IMR-90 (cell line): ENCODE measurements at regions not wholly inside any gene's neighbourhood (a gene's known extent, or its start where the extent isn't known, plus 50 kb on each side); places are given as distances from the start of the nearest gene placed in this dataset.

Experiments used
- ATAC-seq: fragments of 200-7000 bp; cut with Tn5 transposase; 2 replicates; pipeline ENCODE4 v1.9.1; 2020; ENCODE audit warnings: low read depth, mild to moderate bottlenecking, moderate library complexity
- BruUV-seq: library from RNA; stranded (reverse); fragments of 400-500 nt; replicated peaks from 2 replicates; lab custom pipeline; 2021; lab: Mats Ljungman, UMichigan
- CTCF ChIA-PET: fragments of 300-600 bp; formaldehyde crosslinking; extraction: SDS; loops from one replicate; lab custom pipeline; 2021; ENCODE audit warnings: antibody characterized with exemption; lab: Yijun Ruan, JAX
- POLR2A ChIA-PET: fragments of 300-600 bp; sonication (Branson Sonifier 250); formaldehyde crosslinking; loops from one replicate; lab custom pipeline; 2022; ENCODE audit warnings: antibody characterized with exemption; ENCODE audit not compliant: unreplicated experiment; lab: Charles Lee
- DNase-seq: peaks from one replicate; pipeline ENCODE4 v3.0.0; 2013
- H2AFZ ChIP-seq: replicated peaks from 2 replicates; pipeline ENCODE3; 2013; ENCODE audit warnings: low read length, mild to moderate bottlenecking; ENCODE audit not compliant: poor library complexity
- H2AK5ac ChIP-seq: 2 replicates; pipeline ENCODE4 v1.6.1; 2013; ENCODE audit warnings: low read depth, low read length, inconsistent platforms
- H2AK9ac ChIP-seq: replicated peaks from 2 replicates; pipeline ENCODE3; 2013; ENCODE audit warnings: mild to moderate bottlenecking, low read depth, low read length, moderate library complexity; ENCODE audit not compliant: poor library complexity
- H2BK120ac ChIP-seq: 2 replicates; pipeline ENCODE4 v1.6.1; 2013; ENCODE audit warnings: low read depth, low read length, inconsistent platforms
- H2BK15ac ChIP-seq: 3 replicates; pipeline ENCODE4 v1.6.1; 2013; ENCODE audit warnings: low read depth, low read length, inconsistent platforms
- H2BK20ac ChIP-seq: 2 replicates; pipeline ENCODE4 v1.6.1; 2013; ENCODE audit warnings: low read depth, mild to moderate bottlenecking, inconsistent platforms, low read length, moderate library complexity
- H2BK5ac ChIP-seq: 2 replicates; pipeline ENCODE4 v1.6.1; 2013; ENCODE audit warnings: mild to moderate bottlenecking, low read depth, low read length, inconsistent platforms; ENCODE audit not compliant: poor library complexity, severe bottlenecking
- H3K14ac ChIP-seq: replicated peaks from 2 replicates; pipeline ENCODE4 v1.6.1; 2013; ENCODE audit warnings: low read depth, low read length, inconsistent platforms
- H3K18ac ChIP-seq: 2 replicates; pipeline ENCODE4 v1.6.1; 2013; ENCODE audit warnings: low read depth, low read length, control low read depth
- H3K23ac ChIP-seq: 2 replicates; pipeline ENCODE4 v1.6.1; 2013; ENCODE audit warnings: low read depth, low read length, inconsistent platforms
- H3K27ac ChIP-seq: 2 replicates; pipeline ENCODE4 v1.5.1; 2013; ENCODE audit warnings: mild to moderate bottlenecking, control low read depth, low read length; ENCODE audit not compliant: insufficient read depth
- H3K27me3 ChIP-seq: 2 replicates; pipeline ENCODE4 v1.6.1; 2013; ENCODE audit warnings: low read length; ENCODE audit not compliant: control insufficient read depth, insufficient read depth
- H3K36me3 ChIP-seq: 2 replicates; pipeline ENCODE4 v1.6.1; 2013; ENCODE audit warnings: low read length, mixed read lengths; ENCODE audit not compliant: control insufficient read depth, insufficient read depth
- H3K4ac ChIP-seq: 2 replicates; pipeline ENCODE4 v1.6.1; 2013; ENCODE audit warnings: low read depth, low read length, inconsistent platforms
- H3K4me1 ChIP-seq: 2 replicates; pipeline ENCODE4 v1.6.1; 2013; ENCODE audit warnings: low read length, mixed read lengths; ENCODE audit not compliant: control insufficient read depth, insufficient read depth
- H3K4me2 ChIP-seq: 2 replicates; pipeline ENCODE4 v1.6.1; 2013; ENCODE audit warnings: low read depth, mild to moderate bottlenecking, control low read depth, low read length, moderate library complexity
- H3K4me3 ChIP-seq: 2 replicates; pipeline ENCODE4 v1.5.1; 2013; ENCODE audit warnings: low read depth, mild to moderate bottlenecking, control low read depth, low read length, moderate library complexity; ENCODE audit not compliant: insufficient read depth
- H3K56ac ChIP-seq: 2 replicates; pipeline ENCODE4 v1.6.1; 2013; ENCODE audit warnings: low read length, inconsistent platforms; ENCODE audit not compliant: insufficient read depth; ENCODE audit errors: extremely low read depth
- H3K79me1 ChIP-seq, 2 experiments: 2 replicates each; pipeline ENCODE4 v1.6.1; 2013; ENCODE audit warnings: low read length in 2 of 2, inconsistent platforms in 1 of 2, low read depth in 1 of 2
- H3K9ac ChIP-seq: 2 replicates; pipeline ENCODE4 v1.6.1; 2013; ENCODE audit warnings: low read depth, low read length, control low read depth
- H3K9me1 ChIP-seq: 2 replicates; pipeline ENCODE4 v1.6.1; 2013; ENCODE audit warnings: low read length, inconsistent platforms; ENCODE audit not compliant: insufficient read depth
- H3K9me3 ChIP-seq: 2 replicates; pipeline ENCODE4 v1.6.1; 2013; ENCODE audit warnings: low read length; ENCODE audit not compliant: control insufficient read depth, insufficient read depth
- H4K20me1 ChIP-seq: 2 replicates; pipeline ENCODE4 v1.6.1; 2013; ENCODE audit warnings: low read length, inconsistent platforms; ENCODE audit not compliant: insufficient read depth
- H4K5ac ChIP-seq: 2 replicates; pipeline ENCODE4 v1.6.1; 2013; ENCODE audit warnings: mild to moderate bottlenecking, low read depth, low read length, control low read depth
- H4K8ac ChIP-seq, 2 experiments: 2 replicates each; pipeline ENCODE4 v1.6.1; 2013; ENCODE audit warnings: low read depth in 2 of 2, low read length in 2 of 2, control low read depth in 1 of 2, inconsistent platforms in 1 of 2
- H4K91ac ChIP-seq: 2 replicates; pipeline ENCODE4 v1.6.1; 2013; ENCODE audit warnings: low read depth, low read length, inconsistent platforms; ENCODE audit not compliant: insufficient read depth
- CEBPB ChIP-seq: IDR thresholded peaks from 2 replicates; pipeline ENCODE4 v1.6.1; 2012; ENCODE audit warnings: low read depth, low read length, improper control_type of control experiment
- CTCF ChIP-seq: conservative IDR thresholded peaks from 2 replicates; pipeline ENCODE4 v1.5.1; 2012; ENCODE audit warnings: mild to moderate bottlenecking, low read depth, low read length, improper control_type of control experiment
- ELK1 ChIP-seq: fragments of 150-350 bp; IDR thresholded peaks from 2 replicates; pipeline ENCODE4 v1.6.1; 2016; ENCODE audit warnings: low read depth, mild to moderate bottlenecking, low read length, moderate library complexity, borderline replicate concordance
- MAZ ChIP-seq: IDR thresholded peaks from 2 replicates; pipeline ENCODE4 v1.6.1; 2012; ENCODE audit warnings: low read depth, mild to moderate bottlenecking, low read length, improper control_type of control experiment, moderate library complexity, borderline replicate concordance
- MXI1 ChIP-seq: IDR thresholded peaks from 2 replicates; pipeline ENCODE4 v1.6.1; 2012; ENCODE audit warnings: low read depth, mild to moderate bottlenecking, low read length, moderate library complexity, borderline replicate concordance
- POLR2A ChIP-seq: IDR thresholded peaks from 2 replicates; pipeline ENCODE4 v1.6.1; 2012; ENCODE audit warnings: mild to moderate bottlenecking, low read depth, low read length
- RAD21 ChIP-seq: IDR thresholded peaks from 2 replicates; pipeline ENCODE4 v1.6.1; 2012; ENCODE audit warnings: low read length, improper control_type of control experiment
- RCOR1 ChIP-seq: IDR thresholded peaks from 2 replicates; pipeline ENCODE4 v1.6.1; 2012; ENCODE audit warnings: mild to moderate bottlenecking, low read length, improper control_type of control experiment; ENCODE audit not compliant: insufficient replicate concordance
- WGBS, 2 experiments: methylation state at CpG; one replicate each; pipeline versions ENCODE4 v1.1.5 to v1.1.7; 2013; ENCODE audit warnings: missing lambda C conversion rate in 2 of 2; ENCODE audit not compliant: insufficient read length in 1 of 2; ENCODE audit errors: extremely low coverage in 2 of 2; 5-methylcytosine and 5-hydroxymethylcytosine counted together
- dilution Hi-C: fragments of 300-500 bp; cut with HindIII; formaldehyde crosslinking; loops from one replicate; pipeline ENCODE4 v1.14.3; 2018; ENCODE audit warnings: low sequenced_read_pairs; ENCODE audit not compliant: unreplicated experiment
- in situ Hi-C: fragments of 300-500 bp; cut with MboI; formaldehyde crosslinking; loops from 3 replicates; pipeline ENCODE4 v1.14.3; 2019; ENCODE audit warnings: low sequenced_read_pairs, inconsistent platforms, mixed read lengths
- intact Hi-C: fragments of 100-400 bp; cut with micrococcal nuclease; formaldehyde crosslinking; loops from 2 replicates; pipeline ENCODE4 v1.10.0; 2022

GRCh38 chr12:127479256-127479655 lies 787.7 kb upstream of the TMEM132C start:
- no peak overlapping the region for H2AK5ac ChIP-seq
- BruUV-seq: no TSS peak
- H3K4me1 ChIP-seq: no peaks in the 10 kb centered on the region
- H3K23ac ChIP-seq: no peak overlapping the region
- H2BK20ac ChIP-seq: no peak overlapping the region
- H3K36me3 ChIP-seq: no peaks in the 10 kb centered on the region
- H2BK15ac ChIP-seq: no peak overlapping the region
- H3K4me2 ChIP-seq: no peak overlapping the region
- peaks cover 5% of the 10 kb centered on the region; the same call in 1 of the 2 replicates for H3K9me3 ChIP-seq
- H3K9ac ChIP-seq: no peak overlapping the region
- H3K9me1 ChIP-seq: no peaks in the 10 kb centered on the region
- DNase-seq (no peak), ATAC-seq (no peak)
- no peak overlapping the region for H3K27ac ChIP-seq
- no peak overlapping the region for H3K14ac ChIP-seq
- no peak overlapping the region for H2BK5ac ChIP-seq
- in situ Hi-C loops (no loop called here), dilution Hi-C loops (no loop called here), intact Hi-C loops (no loop called here)
- ChIA-PET CTCF (no interaction called here), POLR2A (no interaction called here)
- TF ChIP-seq RCOR1 (no peak), MAZ (no peak), MXI1 (no peak), CTCF (no peak), POLR2A (no peak), ELK1 (no peak), RAD21 (no peak), CEBPB (no peak)
- H3K18ac ChIP-seq: no peak overlapping the region
- H3K4ac ChIP-seq: no peak overlapping the region
- H4K8ac ChIP-seq: no peak overlapping the region
- no peak overlapping the region for H4K5ac ChIP-seq
- H2AFZ ChIP-seq: no peak overlapping the region
- no peak overlapping the region for H2AK9ac ChIP-seq
- no peaks in the 10 kb centered on the region for H3K27me3 ChIP-seq
- no peak overlapping the region for H3K56ac ChIP-seq
- no peak overlapping the region for H4K91ac ChIP-seq
- WGBS, 2 experiments: no CpG with 5 or more reads among the region's 5 CpGs
- no peaks in the 10 kb centered on the region for H4K20me1 ChIP-seq
- H2BK120ac ChIP-seq: no peak overlapping the region
- H3K79me1 ChIP-seq: no peaks in the 10 kb centered on the region
- H3K4me3 ChIP-seq: no peak overlapping the region
